ENCODE measurements at regions not wholly inside any gene's neighbourhood (a gene's known extent, or its start where the extent isn't known, plus 50 kb on each side); places are given as distances from the start of the nearest gene placed in this dataset.
"Not testable (repeated sequence)": the region's sequence is repeated elsewhere in the genome, so short reads cannot be mapped to it uniquely, and the experiment has no call there.

DNA sequence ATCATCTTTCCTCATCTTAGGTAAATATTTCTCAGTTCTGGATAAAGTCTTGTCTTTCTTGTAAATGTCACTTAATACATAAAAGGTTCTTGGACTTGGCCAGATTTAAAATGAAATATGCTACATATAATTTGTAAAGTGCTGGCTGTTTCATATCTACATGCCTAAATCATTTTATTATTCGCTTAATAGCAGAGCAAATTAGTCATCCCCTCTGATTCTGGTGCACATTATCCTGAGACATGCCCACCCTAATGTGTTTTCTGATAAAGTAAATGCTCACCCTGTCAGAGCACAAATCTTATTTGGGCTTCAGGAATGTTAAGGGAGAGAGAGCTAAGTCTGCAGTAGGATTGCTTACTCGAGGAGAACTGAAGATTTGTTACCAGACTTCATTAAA lies 166.5 kb upstream of the IZUMO3 start:
- peak; percentile 25 for DNase-seq (ENCODE audit: low read depth)
- H3K4me3 ChIP-seq (ENCODE audit: low read depth, low read length): no peak overlapping the region
- TF ChIP-seq, protein P1, sequence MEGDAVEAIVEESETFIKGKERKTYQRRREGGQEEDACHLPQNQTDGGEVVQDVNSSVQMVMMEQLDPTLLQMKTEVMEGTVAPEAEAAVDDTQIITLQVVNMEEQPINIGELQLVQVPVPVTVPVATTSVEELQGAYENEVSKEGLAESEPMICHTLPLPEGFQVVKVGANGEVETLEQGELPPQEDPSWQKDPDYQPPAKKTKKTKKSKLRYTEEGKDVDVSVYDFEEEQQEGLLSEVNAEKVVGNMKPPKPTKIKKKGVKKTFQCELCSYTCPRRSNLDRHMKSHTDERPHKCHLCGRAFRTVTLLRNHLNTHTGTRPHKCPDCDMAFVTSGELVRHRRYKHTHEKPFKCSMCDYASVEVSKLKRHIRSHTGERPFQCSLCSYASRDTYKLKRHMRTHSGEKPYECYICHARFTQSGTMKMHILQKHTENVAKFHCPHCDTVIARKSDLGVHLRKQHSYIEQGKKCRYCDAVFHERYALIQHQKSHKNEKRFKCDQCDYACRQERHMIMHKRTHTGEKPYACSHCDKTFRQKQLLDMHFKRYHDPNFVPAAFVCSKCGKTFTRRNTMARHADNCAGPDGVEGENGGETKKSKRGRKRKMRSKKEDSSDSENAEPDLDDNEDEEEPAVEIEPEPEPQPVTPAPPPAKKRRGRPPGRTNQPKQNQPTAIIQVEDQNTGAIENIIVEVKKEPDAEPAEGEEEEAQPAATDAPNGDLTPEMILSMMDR (IDR thresholded peaks at IDR 0.05; ENCODE audit: control insufficient read depth, extremely low read depth, insufficient read depth): no peak

DNA sequence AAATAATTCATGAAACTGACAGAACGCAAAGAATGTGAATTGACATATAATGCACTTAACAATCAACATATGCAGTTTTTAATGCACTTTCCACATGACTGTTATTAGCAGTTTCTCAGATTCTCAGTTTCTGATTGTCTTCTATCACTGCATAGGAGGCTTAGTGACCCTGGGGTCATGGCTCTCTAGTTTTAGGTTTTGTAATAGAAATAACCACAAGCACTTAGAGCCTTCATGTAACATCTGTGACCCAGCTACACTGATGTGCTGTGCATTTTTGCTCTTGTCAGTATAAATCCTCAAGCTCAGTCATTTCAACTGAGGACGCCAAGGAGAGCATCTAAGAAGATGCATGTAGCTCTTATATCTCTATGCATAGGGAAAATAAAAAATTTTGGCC lies 163.1 kb upstream of the IZUMO3 start:
- TF ChIP-seq, protein P1 (IDR thresholded peaks at IDR 0.05; ENCODE audit: control insufficient read depth, extremely low read depth, insufficient read depth): no peak
- no peak overlapping the region for H3K4me3 ChIP-seq (ENCODE audit: low read depth, low read length)
- DNase-seq (ENCODE audit: low read depth): no peak

DNA sequence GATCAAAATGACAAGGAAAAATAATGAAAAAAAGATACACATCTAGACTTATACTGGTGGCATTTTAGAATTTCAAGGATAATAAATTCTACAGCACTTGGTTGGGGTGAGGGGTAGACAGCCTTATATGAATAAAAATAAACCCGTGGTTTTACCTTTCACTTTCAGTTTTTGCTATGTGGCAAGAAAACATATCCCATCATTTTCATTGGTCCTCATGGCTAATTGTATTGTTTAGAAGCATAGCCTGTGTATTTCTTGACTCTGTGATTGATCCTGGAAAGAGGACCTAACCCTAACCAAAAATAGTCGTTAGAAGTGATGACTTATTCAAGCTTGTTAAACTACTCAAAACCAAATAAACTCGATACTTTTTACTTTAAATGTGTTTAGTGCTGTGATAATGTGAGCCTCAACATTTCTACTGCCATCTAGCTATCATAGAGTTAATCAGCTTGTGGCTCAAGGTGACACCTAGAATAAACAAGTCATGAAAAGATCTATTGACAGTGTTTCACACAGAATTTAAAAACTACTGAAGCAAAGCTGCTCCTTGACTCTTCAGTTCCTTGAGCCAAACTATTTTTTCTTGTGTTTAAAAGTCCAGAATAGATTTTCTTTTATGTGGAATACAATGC lies 153.3 kb upstream of the IZUMO3 start:
- TF ChIP-seq, protein P1 (IDR thresholded peaks at IDR 0.05; ENCODE audit: control insufficient read depth, extremely low read depth, insufficient read depth): 0 out of 2 replicates have a peak, but pooled peaks have one; percentile 14
- no peak overlapping the region for H3K4me3 ChIP-seq (ENCODE audit: low read depth, low read length)
- DNase-seq (ENCODE audit: low read depth): no peak

DNA sequence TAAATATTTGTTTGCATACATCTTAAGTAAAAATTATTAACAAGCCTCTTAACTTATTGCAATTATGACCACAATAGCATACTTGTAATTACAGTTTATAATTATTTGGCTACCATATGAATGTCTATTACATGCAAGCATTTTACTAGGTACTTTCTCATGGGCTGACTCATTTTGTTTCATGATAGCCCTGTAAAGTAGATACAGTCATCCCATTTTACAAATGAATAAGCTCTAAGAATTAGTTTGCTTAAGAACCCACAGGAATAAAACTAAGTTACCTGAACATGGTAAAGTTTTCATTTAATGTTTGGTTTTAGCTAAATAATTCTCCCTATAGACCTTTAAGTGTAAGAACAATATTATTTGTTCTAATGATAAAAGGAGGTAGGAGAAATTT lies 126.6 kb upstream of the IZUMO3 start:
- DNase-seq (ENCODE audit: low read depth): no peak
- TF ChIP-seq, protein P1 (IDR thresholded peaks at IDR 0.05; ENCODE audit: control insufficient read depth, extremely low read depth, insufficient read depth): no peak
- no peak overlapping the region for H3K4me3 ChIP-seq (ENCODE audit: low read depth, low read length)

DNA sequence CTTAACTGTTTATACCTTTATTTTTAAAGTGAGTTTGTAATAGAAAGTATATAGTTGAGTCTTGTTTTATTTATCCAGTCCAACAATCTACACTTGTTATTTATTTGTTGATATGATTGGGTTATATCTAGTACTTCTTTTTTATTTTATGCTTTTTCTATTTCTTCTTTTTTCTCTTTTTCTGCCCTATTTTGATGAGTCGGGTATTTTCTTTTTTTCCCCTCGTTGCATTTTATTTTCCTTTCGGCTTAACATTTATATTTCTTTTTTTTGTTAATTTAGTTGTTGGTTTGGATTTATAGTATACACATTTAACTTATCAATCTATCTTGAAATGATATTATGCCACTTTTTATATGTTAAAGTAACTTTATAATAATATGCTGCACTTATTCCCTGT lies 111.7 kb upstream of the IZUMO3 start:
- TF ChIP-seq, protein P1 (IDR thresholded peaks at IDR 0.05; ENCODE audit: control insufficient read depth, extremely low read depth, insufficient read depth): no peak
- no peak overlapping the region for H3K4me3 ChIP-seq (ENCODE audit: low read depth, low read length)
- no peak for DNase-seq (ENCODE audit: low read depth)

DNA sequence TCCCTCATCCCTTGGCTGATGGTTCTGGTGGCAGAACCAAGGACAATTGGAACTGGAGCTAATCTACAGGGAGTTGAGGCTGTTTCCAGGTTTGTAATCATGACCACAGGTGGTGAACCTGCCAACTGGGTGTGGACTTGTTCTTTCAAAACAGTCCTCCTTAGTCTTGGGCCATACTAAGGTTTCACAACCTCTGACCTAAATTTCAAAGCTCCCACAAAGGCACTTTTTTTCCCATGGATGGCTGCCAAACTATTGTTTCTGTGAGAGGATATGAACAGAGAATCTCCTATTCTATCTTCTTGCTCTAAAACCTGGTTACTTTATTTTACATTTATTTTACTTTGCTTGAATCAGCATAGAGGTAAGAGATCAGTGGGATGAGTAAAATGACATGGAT lies 106.5 kb upstream of the IZUMO3 start:
- no peak overlapping the region for H3K4me3 ChIP-seq (ENCODE audit: low read depth, low read length)
- no peak for DNase-seq (ENCODE audit: low read depth)
- TF ChIP-seq, protein P1 (IDR thresholded peaks at IDR 0.05; ENCODE audit: control insufficient read depth, extremely low read depth, insufficient read depth): no peak

DNA sequence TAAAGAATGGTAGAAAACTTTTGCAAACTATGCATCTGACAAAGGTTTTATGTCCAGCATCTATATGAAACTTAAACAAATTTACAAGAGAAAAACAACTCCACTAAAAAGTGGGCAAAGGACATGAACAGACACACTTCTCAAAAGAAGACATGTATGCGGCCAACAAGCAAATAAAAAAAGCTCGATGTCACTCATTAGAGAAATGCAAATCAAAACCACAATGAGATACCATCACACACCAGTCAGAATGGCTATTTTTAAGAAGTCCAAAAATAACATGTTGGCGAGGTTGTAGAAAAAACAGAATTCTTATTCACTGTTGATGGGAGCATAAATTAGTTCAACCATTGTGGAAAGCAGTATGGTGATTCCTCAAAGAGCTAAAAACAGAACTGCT lies 83.1 kb upstream of the IZUMO3 start:
- not testable (repeated sequence) for DNase-seq (ENCODE audit: low read depth); H3K4me3 ChIP-seq (ENCODE audit: low read depth, low read length)

Data from LNCaP clone FGC (cell line).